Stimulated activated CD8-positive, alpha-beta memory T cell treated with anti-CD3 and anti-CD28 coated beads, Interleukin-15, amount 100 ng/mL, for 4 hours (primary cell): ENCODE measurements at regions not wholly inside any gene's neighbourhood (a gene's known extent, or its start where the extent isn't known, plus 50 kb on each side); places are given as distances from the start of the nearest gene placed in this dataset.
"Not testable (repeated sequence)": the region's sequence is repeated elsewhere in the genome, so short reads cannot be mapped to it uniquely, and the experiment has no call there.

Experiments used
- DNase-seq, 2 donors: peaks; one replicate each; pipeline ENCODE4 v3.0.0-alpha.2; 2020; ENCODE audit warnings: low read depth in 2 of 2

DNA sequence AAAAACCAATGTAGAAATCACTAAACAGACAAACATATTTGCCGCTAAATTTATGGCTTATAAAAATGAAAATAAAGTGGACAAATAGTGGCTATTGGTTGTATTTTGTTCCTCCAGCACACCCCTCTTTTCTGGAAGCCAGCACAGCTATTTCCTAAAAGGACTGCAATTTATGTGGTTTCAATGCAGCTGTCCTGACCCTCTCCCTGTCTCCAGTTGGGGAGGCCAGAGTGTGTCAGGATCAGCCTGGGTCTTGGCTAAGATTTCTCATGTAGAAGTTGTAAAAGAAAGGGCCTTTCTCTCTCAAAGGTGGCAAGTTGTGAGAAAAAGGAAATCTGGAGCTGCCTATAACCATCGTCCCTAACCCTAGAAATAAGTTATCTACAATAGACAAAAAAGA is 165.6 kb downstream of the ALDH8A1 start:
- no peak for DNase-seq

DNA sequence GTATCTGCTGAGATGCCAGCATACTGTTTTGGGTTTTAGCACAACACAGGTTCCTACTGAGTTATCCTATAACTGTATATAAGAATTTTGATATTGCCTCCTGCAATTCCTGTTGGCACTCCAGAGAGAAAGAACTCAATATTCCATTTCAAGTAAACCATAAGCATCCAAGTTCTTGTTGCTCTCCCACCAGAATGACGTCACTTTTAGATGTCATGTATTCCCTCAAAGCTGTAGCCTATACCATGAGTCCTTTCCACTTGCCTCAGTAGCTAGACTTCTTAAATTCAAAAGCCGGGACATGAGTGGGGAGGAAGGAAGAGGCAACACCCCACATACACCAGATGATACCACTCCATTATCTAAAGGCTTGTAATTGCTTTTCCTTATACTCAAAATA is 171.5 kb downstream of the ALDH8A1 start:
- no peak for DNase-seq

DNA sequence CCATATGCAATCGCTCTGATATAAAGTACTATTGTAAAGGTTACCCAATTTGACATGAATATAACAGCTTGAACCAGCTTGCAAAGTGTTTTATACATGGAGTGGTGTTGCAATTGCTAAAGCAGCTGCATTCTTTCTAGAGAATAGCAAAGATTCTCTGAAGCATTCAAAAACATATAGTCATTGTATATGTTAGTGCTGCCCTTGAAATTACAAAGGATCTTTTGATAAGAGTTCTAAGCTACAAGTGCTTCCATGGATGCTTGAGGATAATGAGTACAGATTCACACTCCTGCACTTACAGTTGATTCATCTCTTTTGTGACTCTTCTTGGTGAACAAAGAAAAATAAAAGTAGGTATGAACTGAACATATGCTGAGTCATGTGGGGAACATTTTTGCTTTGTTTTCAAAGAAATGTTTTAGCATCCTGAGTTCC is 175.7 kb downstream of the ALDH8A1 start:
- no peak for DNase-seq

DNA sequence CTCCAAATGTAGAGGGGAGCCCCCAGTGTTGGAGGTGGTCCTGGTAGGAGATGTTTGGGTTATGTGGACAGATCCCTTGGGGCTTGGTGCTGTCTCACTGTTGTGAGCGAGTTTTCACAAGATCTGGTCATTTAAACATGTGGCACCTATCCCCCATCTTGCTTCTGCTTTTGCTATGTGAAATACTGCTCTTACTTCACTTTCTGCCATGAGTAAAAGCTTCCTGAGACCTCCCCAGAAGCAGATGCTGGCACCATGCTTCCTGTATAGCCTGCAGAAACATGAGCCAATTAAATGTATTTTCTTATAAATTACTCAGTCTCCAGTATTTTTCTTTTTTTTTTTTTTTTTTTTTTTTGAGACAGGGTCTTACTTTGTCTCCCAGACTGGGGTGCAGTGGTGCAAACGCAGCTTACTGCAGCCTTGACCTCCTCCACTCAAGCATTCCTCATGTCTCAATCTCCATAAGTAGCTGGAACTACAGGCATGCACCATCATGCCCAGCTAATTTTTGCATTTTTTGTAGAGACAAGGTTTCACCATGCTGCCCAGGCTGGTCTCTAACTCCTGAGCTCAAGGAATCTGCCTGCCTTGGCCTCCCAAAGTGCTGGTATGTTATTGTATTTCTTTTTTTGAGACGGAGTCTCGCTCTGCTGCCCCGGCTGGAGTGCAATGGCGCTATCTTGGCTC is 177.1 kb downstream of the ALDH8A1 start:
- no peak for DNase-seq

DNA sequence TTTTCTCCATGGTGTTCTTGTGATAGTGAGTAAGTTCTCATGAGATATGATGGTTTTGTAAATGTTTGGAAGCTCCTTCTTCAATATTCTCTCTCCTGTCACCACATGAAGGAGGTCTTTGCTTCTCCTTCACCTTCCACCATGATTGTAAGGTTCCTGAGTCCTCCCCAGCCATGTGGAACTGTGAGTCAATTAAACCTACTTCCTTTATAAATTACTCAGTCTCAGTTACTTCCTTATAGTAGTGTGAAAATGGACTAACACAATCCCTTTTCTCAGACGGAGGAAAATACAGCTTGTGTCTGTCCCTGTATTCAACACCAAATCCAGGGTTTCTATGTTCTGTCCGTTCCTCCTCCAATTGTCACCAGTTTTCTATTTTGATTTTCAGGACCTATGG is 181.0 kb downstream of the ALDH8A1 start:
- no peak for DNase-seq

- no peak for DNase-seq
These were observed 183.4 kb downstream of the ALDH8A1 start for GRCh38 chr6:134766497-134766896.

- no peak for DNase-seq
These were observed 185.2 kb downstream of the ALDH8A1 start for GRCh38 chr6:134764741-134765140.

GRCh38 chr6:134763575-134763974 is 186.3 kb downstream of the ALDH8A1 start:
- DNase-seq, result not testable (repeated sequence)

DNA sequence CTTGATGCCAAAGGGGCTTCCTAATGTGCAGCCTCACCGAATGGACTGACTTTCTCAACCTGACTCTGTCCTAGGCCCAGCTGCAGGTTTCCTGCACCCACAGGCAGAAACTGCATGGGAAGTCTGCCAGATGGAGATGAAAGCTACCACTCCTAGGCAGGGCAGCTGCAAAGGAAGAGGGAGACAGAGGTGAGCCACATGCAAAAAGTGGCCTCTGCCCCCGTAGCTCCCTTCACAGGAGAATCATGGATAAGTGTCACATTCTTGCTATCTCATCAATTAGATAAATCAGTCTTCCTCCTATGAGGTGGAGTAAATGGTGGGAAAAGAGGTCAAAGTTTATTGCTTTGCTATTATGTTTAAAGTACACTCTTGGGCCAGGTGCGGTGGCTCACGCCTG is 191.3 kb downstream of the ALDH8A1 start:
- DNase-seq, result no peak

GRCh38 chr6:134757911-134758361 is 192.0 kb downstream of the ALDH8A1 start:
- no peak for DNase-seq

- DNase-seq, result no peak
These were observed 193.4 kb downstream of the ALDH8A1 start for GRCh38 chr6:134756374-134757025.

DNA sequence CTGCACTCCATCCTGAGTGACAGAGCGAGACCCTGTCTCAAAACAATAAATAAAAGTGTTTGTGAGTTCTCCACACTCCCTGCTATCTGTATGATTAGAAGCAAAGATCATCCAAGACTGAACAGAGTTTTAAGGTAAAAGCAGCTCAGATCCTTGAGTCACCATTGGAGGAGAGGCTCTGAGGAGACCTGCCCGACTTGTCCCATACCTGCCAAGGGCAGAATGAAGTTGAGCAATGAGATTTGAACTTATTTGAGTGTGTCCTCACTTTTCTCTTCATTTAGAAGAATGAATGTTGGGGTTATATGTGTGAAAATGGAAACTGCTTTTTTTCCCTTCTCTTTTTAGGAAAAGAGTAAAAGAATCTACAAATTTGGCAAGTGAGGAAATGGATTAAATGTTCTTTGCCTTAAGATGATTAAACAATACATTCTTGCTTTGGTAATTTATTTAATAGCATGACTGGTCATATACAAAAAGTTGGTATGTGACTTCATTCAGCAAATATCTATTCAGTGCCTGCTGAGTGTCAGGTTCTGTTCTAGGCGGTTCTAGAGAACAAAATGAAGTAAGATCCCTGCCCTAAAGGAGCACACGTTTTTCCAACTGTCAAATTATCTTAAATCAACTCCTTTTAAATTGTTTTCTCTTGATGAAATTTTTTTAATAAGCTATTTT is 195.7 kb downstream of the ALDH8A1 start:
- DNase-seq, result no peak

DNA sequence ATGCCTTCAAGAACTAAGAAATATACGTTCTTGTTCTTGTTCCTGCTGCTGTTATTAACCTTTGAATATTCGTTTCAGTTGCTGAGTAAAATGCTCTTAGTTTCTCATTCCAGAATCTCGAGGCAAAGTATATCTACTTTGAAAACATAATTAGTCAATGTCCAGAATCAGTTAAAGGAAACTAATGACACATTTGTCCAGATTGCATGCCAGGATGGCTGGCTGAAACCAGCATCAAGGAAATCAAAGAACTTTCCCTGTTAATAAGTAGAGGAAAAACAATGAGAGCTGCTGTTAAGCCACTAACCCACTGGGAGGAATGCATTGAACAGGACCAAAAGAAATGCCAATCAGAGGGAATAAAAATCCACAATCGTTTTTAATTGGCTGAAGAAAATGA is 196.9 kb downstream of the ALDH8A1 start:
- DNase-seq, result no peak

DNA sequence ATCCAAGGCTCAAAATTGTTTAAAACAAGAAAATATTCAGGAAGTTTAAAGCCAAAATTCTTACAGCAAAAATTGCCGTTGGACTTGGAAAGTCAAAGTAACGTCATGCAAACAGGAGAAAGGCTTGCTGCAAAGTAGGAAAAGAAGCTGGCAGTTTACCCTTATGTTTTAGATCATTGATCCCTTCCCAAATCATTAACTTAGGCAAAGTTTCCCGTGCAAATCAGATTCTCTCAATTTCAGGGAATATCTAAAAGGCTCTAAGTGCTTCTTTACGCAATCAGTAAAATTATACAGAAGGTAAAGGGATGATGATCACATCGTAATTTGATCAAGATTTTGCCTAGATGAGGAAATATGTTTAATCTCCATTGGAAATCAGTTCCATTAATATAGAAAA is 197.5 kb downstream of the ALDH8A1 start:
- DNase-seq, result no peak

- DNase-seq, result no peak
These were observed 199.2 kb downstream of the ALDH8A1 start for GRCh38 chr6:134750669-134751068.

DNA sequence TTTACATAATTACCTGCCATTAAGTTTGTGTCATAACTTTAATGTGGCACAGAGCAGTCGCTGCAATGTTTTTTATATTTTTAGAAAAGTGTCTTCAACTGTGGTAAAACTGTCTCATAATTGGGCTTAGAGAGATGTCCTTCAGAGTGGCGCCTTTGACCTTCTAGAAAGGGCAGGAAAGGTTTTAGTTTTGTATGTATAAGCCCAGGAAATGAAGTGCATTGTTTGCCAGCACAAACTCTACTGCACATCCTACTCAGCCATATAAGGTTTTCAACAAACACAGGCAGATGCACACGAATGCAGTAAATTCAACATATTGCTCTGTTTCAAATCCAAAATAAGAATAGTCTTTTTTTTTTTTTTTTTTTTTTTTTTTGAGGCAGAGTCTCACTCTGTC is 201.4 kb downstream of the ALDH8A1 start:
- no peak for DNase-seq

GRCh38 chr6:134747197-134747596 is 202.7 kb downstream of the ALDH8A1 start:
- not testable (repeated sequence) for DNase-seq

DNA sequence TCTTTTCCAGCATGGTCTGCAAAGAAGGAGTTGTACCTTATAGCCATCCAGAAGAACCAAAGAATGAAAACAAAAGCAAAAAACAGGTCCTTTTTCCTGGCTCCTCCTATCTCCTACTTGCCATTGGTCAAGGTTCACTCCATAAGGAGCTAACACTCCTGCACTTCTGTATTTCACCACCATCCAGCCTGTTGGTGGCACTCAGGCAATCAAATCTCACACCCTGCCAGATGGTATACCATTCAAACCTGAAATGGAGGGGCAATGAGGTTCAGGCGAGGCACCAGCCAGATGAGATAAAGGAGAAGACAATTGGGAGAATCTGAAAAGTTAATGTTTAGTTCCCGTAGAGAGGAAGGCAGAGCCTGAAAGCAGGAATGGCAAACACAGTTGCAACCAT is 203.8 kb downstream of the ALDH8A1 start:
- DNase-seq, result no peak

DNA sequence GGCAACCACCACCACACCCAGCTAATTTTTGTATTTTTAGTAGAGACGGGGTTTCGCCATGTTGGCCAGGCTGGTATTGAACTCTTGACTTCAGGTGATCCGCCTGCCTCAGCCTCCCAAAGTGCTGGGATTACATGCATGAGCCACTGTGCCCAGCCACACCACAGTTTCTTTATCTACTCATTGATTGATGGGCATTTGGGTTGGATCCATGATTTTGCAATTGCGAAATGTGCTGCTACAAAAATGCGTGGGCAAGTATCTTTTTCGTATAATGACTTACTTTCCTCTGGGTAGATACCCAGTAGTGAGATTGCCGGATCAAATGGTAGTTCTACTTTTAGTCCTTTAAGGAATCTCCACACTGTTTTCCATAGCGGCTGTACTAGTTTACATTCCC is 204.7 kb downstream of the ALDH8A1 start:
- DNase-seq, result not testable (repeated sequence)

DNA sequence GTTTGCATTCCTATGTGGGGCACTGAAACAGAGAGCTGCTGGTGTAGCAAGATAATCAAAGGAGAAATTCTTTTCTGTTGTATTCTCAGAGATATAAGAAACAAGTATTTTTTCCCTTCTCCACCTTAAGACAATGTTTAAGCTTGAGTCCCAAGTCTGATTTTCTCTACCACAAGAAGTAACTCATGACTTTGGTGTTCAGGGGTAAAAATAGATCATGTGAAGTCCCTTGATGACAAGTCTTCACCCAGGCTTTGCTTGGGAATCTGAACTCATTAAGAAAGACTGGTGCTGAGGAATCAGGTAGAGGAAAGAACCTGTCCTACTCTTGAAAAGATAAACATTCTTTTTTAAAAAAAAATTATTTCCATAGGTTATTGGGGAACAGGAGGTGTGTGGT is 205.6 kb downstream of the ALDH8A1 start:
- no peak for DNase-seq

- no peak for DNase-seq
These were observed 208.7 kb downstream of the ALDH8A1 start for GRCh38 chr6:134741200-134741536.

- DNase-seq, result no peak
These were observed 209.3 kb downstream of the ALDH8A1 start for GRCh38 chr6:134740473-134741199.

DNA sequence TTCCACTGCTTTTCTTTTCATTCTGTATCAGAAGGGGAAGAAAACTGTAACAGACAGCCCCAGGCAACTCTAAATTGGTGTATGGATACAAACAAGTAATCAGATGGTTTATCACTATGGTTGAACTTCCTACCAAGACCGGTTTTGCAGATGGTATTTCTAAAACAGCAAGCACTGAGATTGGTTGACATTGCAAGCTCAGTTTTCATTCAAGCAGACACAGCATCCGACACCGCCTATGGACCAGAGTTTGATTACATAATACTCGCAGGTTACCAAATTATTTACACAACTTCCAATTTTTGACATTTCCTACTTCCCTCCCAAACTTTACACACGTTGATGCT is 209.9 kb downstream of the ALDH8A1 start:
- no peak for DNase-seq
